Neural crest cell (in vitro differentiated cells): ENCODE measurements at regions not wholly inside any gene's neighbourhood (a gene's known extent, or its start where the extent isn't known, plus 50 kb on each side); places are given as distances from the start of the nearest gene placed in this dataset.

ENCODE experiments used
- DNase-seq: peaks from one replicate; pipeline ENCODE4 v3.0.0; 2021; ENCODE audit warnings: low read depth, mixed read lengths, low spot score
- H3K27ac Mint-ChIP-seq: one replicate; pipeline ENCODE4 v1.8.0; 2021; ENCODE audit warnings: mild to moderate bottlenecking, mixed read lengths; ENCODE audit not compliant: unreplicated experiment
- H3K27me3 Mint-ChIP-seq: 2 replicates; pipeline ENCODE4 v1.8.0; 2021; ENCODE audit warnings: low read depth, mild to moderate bottlenecking, mixed read lengths
- H3K36me3 Mint-ChIP-seq: 2 replicates; pipeline ENCODE4 v1.8.0; 2021; ENCODE audit warnings: low read depth, mild to moderate bottlenecking, mixed read lengths
- H3K4me1 Mint-ChIP-seq: 2 replicates; pipeline ENCODE4 v1.8.0; 2021; ENCODE audit warnings: mixed read lengths
- H3K4me3 Mint-ChIP-seq: one replicate; pipeline ENCODE4 v1.8.0; 2021; ENCODE audit warnings: mild to moderate bottlenecking, mixed read lengths
- H3K9me3 Mint-ChIP-seq: 2 replicates; pipeline ENCODE4 v1.8.0; 2021; ENCODE audit warnings: mixed read lengths
- TF ChIP-seq, protein P1 (sequence below): fragments of 200-600 bp; sonication (generic); conservative IDR thresholded peaks from 2 replicates; pipeline ENCODE4 v1.5.0; 2021; ENCODE audit warnings: antibody characterized with exemption, mild to moderate bottlenecking

DNA sequence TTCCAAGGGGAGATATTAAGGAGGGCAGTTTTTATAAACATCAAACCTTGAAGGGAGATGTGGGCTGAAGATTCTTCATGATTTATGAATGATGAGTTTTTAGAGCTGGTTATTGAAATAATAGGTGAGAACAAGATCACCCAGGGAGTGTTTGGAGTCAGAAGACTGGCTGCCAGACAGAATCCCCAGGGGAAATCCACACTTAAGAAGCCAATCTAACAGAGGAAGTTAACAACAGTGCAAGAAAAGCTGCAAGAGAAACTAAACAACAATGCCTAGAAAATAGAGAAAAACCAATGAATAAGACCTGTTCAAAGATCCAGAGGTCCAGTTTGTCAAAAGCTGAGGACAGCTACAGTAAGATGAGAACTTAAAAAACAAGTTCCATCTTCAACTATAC lies 167.9 kb upstream of the MAN1A1 start:
- no peak for DNase-seq
- Mint-ChIP-seq H3K9me3 (no peaks in the 10 kb centered on the region), H3K27ac (no peak overlapping the region), H3K27me3 (no peaks in the 10 kb centered on the region), H3K4me3 (no peak overlapping the region), H3K4me1 (no peaks in the 10 kb centered on the region), H3K36me3 (no peaks in the 10 kb centered on the region)
- TF ChIP-seq, protein P1, sequence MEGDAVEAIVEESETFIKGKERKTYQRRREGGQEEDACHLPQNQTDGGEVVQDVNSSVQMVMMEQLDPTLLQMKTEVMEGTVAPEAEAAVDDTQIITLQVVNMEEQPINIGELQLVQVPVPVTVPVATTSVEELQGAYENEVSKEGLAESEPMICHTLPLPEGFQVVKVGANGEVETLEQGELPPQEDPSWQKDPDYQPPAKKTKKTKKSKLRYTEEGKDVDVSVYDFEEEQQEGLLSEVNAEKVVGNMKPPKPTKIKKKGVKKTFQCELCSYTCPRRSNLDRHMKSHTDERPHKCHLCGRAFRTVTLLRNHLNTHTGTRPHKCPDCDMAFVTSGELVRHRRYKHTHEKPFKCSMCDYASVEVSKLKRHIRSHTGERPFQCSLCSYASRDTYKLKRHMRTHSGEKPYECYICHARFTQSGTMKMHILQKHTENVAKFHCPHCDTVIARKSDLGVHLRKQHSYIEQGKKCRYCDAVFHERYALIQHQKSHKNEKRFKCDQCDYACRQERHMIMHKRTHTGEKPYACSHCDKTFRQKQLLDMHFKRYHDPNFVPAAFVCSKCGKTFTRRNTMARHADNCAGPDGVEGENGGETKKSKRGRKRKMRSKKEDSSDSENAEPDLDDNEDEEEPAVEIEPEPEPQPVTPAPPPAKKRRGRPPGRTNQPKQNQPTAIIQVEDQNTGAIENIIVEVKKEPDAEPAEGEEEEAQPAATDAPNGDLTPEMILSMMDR, result no peak

DNA sequence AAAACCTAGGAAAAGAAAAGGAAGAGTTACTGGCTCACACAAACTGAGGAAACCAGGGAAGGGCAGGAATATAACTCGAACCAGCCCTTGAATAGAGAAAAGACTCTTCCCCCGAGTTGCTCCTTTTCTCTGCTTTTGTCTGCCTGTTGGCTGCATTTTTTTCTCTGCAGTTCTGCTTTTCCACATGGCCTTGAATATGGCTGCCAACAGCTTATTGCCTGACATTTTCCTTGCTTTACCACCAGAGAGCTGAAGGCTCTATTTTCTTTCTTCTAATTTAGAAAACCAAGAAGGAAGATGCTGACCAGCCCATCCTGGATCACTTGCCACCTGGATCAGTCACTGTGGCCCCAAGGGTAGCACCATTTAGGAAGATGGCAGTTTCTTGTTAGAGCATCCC lies 164.8 kb upstream of the MAN1A1 start:
- H3K4me1 Mint-ChIP-seq, result no peaks in the 10 kb centered on the region
- no peak overlapping the region for H3K27ac Mint-ChIP-seq
- TF ChIP-seq, protein P1, result no peak
- no peaks in the 10 kb centered on the region for H3K36me3 Mint-ChIP-seq
- no peak for DNase-seq
- no peak overlapping the region for H3K4me3 Mint-ChIP-seq
- H3K9me3 Mint-ChIP-seq, result no peaks in the 10 kb centered on the region
- no peaks in the 10 kb centered on the region for H3K27me3 Mint-ChIP-seq

DNA sequence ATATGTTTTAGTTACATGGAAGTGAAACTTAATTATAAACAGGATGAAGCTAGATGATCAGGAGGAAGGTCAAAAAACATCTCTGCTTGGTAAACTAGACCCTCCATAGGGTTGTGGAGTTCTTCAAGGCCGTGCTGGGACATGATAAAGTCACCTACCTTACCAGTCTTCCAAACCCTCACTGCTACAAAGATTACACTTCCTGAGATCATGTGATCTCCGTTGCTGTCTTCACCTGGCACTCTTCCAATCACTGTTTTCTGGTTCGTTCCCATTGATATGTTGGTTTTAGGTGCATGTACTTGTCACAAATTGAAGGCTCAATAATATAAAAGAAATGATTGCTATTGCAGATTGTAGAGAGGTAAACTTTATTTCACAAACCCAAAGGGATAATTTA lies 161.5 kb upstream of the MAN1A1 start:
- H3K27ac Mint-ChIP-seq, result no peak overlapping the region
- TF ChIP-seq, protein P1, result no peak
- no peak overlapping the region for H3K4me3 Mint-ChIP-seq
- DNase-seq, result no peak
- no peaks in the 10 kb centered on the region for H3K4me1 Mint-ChIP-seq
- H3K36me3 Mint-ChIP-seq, result no peaks in the 10 kb centered on the region
- no peaks in the 10 kb centered on the region for H3K27me3 Mint-ChIP-seq
- no peaks in the 10 kb centered on the region for H3K9me3 Mint-ChIP-seq

DNA sequence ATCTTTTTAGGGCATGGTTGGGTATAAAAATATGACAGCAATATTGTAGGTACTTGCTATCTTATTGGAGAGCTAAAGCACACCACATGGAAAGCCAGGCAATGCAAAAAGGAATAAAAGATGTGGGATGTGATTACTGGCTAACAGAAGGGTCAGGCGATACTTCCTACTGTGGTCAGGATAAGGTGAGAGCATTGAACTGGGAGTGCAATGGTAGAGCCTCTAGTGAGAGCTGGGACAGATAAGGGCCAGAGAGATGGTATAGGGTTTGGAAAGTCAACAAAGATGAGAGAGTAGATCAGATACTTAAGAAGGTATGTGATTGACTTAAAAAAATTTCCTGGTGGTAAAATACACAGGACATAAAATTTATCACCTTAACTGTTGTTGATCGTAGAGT lies 160.7 kb upstream of the MAN1A1 start:
- H3K27ac Mint-ChIP-seq, result no peak overlapping the region
- no peak overlapping the region for H3K4me3 Mint-ChIP-seq
- no peaks in the 10 kb centered on the region for H3K27me3 Mint-ChIP-seq
- TF ChIP-seq, protein P1, result no peak
- no peak for DNase-seq
- H3K9me3 Mint-ChIP-seq, result no peaks in the 10 kb centered on the region
- no peaks in the 10 kb centered on the region for H3K4me1 Mint-ChIP-seq
- H3K36me3 Mint-ChIP-seq, result no peaks in the 10 kb centered on the region

DNA sequence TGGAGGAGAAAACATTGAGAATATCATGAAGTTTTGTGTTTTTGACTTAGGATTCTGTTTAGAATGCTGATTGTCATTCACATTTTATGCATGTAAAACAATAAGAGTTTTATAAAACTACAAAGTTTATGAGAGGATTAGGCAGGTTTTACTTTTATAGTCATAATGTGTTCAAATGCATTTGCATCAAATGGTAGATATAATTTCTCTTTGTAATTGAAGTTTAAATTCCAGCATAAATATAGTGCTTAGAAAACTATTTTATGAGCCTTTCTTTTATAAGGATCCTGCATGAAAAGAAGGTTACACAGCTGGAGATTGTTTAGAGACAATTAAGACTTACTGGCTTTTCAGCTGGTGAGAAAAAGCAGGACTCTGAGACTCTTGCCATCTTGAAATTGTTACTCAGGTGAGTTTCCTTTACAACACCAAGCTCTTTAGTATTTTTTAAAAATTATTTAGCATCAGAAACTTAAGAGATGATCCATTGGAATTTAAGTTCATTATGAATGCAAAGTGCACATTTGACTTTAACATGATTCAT lies 157.1 kb upstream of the MAN1A1 start:
- Mint-ChIP-seq H3K36me3 (no peaks in the 10 kb centered on the region), H3K9me3 (no peaks in the 10 kb centered on the region), H3K27me3 (no peaks in the 10 kb centered on the region), H3K4me1 (no peaks in the 10 kb centered on the region), H3K4me3 (no peak overlapping the region), H3K27ac (no peak overlapping the region)
- TF ChIP-seq, protein P1, result no peak
- no peak for DNase-seq
